ENCODE measurements at regions not wholly inside any gene's neighbourhood (a gene's known extent, or its start where the extent isn't known, plus 50 kb on each side); places are given as distances from the start of the nearest gene placed in this dataset.

DNA sequence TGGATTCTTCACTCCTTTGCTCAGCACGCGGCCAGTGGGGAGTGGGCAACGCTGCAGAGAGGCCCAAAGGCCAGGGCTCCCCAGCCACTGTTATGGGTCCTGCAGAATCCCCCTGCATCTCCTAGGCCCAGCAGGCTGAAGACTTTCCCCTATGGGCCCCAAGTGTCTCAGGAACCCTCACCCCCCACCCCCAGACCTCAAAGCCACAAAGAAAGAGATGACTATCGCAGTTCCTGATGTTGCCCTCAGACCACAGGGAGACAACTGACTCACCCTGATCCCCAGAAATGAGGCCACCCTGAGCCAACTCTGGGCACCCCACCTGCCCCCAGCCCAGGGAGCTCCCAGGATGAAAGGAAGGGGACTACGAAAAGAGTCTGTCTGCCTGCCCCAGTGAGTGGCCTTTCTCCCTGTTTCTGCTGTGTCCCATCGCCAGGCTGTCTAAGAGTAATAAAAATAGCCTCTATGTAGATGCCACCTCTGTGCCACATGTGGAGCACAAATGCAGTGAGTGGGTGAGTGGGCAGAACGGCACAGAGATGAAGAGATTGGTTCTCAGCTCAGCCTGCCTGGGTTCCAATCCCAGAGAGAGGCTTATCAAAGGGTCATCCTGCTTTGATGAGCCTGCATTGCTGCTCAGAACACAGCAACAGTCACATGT is 283.0 kb downstream of the UACA start:
- TF ChIP-seq GATA2 (IDR thresholded peaks at IDR 0.05; ENCODE audit: low read depth, low read length) (no peak), GATA3 (IDR thresholded peaks at IDR 0.05; ENCODE audit: low read depth, low read length) (no peak)

DNA sequence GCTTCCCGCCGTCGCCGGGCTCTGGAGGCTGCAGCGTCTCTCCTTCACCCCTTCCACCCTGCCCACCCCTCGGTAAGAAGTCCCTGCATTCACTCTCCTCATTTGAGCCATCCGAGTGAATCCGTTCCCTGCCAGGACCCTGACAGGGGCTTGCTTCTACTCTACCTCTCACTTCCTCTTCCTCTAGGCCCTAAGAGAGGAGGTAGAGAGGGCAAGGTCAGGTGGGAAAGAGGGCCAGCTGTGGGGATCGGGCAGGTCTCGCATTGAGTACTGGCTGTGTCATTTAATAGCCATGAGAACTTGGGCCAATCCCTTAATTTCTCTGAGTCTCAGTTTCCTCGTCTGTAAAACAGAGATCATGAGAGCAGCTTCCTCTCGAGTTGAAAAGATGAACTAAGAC is 283.6 kb downstream of the UACA start:
- no peak for TF ChIP-seq GATA3 (IDR thresholded peaks at IDR 0.05; ENCODE audit: low read depth, low read length)
- no peak for TF ChIP-seq GATA2 (IDR thresholded peaks at IDR 0.05; ENCODE audit: low read depth, low read length)

DNA sequence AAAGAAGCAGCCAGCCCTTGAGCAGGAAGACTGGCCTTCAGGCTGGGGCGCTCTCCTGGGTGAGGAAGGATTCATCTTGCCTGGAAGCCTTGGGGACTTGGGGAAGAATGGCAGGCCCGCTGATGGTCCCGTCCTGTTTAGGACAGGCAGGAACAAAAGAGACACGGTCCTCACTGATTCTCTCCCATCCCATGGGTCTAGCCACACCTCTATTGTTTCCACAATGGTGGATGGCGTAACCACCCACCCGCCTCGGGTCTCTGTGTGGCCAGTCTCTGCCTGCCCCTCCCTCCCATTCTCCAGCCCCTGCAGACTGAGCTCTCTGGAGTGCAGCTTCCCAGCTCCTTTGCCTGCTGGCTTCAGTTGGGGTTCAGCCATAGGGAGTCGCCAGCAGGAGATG is 284.3 kb downstream of the UACA start:
- TF ChIP-seq GATA3 (IDR thresholded peaks at IDR 0.05; ENCODE audit: low read depth, low read length) (no peak), GATA2 (IDR thresholded peaks at IDR 0.05; ENCODE audit: low read depth, low read length) (no peak)

DNA sequence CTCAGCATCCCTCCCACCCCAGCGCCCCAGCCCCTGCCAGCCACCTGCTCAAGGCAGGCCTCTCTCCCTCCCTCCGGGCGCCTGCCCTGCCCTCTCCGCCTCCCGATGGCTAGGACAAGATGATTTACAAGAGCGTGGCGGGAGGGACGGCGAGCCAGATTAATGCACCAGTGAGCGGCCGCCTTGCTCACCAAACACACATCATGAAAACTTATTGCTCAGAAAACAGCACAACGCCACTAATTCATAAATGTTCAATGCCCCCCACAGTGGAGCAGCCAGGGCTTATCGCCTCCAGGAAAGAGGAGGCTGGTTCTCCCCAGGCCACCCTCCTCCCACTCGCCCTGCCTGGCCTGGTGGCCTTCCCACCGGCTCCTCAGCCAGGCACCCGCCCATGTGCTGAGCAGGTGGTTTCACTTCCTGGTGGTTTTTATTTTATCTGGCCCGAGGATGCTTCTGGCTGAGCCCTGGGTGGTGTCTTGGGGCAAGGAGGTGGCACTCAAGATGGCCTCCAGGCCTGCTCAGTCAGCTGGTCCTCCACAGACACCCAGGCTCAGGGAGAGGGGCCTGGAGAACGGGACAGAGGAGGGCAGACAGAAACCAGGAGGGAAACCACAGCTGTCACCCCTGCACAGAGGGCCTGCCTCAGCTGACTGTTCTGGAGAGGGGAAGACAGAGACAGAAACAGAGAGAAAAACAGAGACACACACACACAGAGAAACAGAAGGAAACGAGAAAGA is 284.9 kb downstream of the UACA start:
- TF ChIP-seq GATA3 (IDR thresholded peaks at IDR 0.05; ENCODE audit: low read depth, low read length) (no peak), GATA2 (IDR thresholded peaks at IDR 0.05; ENCODE audit: low read depth, low read length) (no peak)

DNA sequence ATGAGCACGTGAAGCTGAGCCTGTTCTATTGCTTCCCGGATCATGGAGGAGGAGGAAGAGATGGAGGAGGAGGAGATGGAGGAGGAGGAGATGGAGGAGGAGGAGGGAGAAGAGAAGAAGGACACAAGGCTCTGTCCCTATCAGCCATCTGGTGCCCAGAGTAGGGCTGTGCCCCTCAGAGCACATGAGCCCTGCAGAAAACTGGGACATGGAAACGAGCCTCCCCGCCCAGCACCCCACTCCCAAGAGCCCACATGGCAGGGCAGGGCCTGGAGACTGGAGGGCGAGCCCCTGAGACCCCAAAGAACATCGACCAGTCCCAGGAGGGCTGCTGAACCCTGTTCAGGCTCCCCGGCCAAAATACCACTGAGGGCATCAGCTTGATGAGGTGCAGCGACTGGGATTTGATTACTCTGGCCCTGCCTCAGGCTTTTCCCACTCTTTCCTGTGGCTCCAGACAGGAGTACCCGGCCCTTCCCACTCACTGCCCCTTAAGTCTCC is 285.6 kb downstream of the UACA start:
- TF ChIP-seq GATA3 (IDR thresholded peaks at IDR 0.05; ENCODE audit: low read depth, low read length) (no peak), GATA2 (IDR thresholded peaks at IDR 0.05; ENCODE audit: low read depth, low read length) (no peak)

DNA sequence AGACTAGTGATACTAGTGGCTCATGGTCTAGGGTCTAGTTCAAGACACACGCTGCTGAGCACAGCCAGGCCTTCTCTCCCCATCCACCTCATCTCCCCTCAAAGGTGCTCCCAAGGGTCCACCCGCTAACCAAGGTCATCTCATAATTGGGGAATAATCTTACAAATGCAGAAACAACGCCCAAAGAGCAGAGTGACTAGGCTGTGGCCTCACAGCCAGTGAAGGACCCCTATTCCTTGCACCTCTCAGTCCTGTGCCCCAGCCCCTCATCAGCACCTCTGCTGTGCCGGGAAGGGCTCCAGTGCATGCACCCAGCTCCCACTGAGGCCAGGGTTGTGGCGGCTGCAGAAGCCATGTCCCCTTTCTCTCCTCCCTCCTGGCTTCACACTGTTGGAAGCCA is 286.9 kb downstream of the UACA start:
- no peak for TF ChIP-seq GATA3 (IDR thresholded peaks at IDR 0.05; ENCODE audit: low read depth, low read length)
- TF ChIP-seq GATA2 (IDR thresholded peaks at IDR 0.05; ENCODE audit: low read depth, low read length), result no peak

DNA sequence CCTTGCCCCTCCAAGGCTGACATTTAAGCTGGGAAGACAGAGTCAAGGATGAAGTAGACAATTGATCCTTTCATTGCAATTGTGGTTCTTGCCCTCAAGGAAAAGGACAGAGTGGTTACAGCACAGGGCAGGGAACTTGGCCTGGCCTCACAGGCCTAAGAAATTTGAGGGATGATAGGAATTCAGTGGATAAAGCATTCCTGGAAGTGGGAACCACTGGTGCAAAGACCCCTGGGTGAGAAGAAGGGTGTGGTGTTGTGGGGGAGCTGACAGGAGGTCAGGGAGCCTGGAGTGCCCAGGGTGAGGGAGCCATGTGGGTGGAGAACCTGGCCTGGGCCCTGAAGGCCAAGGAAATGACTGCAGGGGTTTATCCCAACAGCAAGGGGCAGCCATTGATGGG is 287.4 kb downstream of the UACA start:
- TF ChIP-seq GATA2 (IDR thresholded peaks at IDR 0.05; ENCODE audit: low read depth, low read length), result no peak
- TF ChIP-seq GATA3 (IDR thresholded peaks at IDR 0.05; ENCODE audit: low read depth, low read length), result no peak

DNA sequence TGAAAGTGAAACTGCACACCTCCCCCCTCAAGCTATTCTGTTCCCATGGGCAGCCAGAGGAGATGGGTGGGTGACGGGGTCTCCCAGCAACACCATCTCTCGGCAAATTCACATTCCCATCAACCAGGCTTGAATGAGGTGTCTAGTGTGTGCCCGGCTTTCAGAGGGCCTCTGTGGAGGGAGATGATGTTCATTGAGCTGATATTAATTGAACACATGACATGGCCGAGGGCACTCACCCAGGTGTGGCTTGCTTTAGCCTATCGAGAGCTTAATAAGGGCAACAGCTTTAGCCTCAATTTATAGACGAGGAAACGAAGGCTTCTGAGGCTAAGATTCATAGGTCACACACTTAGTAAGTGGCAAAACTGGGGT is 288.0 kb downstream of the UACA start:
- TF ChIP-seq GATA2 (IDR thresholded peaks at IDR 0.05; ENCODE audit: low read depth, low read length), result no peak
- no peak for TF ChIP-seq GATA3 (IDR thresholded peaks at IDR 0.05; ENCODE audit: low read depth, low read length)

DNA sequence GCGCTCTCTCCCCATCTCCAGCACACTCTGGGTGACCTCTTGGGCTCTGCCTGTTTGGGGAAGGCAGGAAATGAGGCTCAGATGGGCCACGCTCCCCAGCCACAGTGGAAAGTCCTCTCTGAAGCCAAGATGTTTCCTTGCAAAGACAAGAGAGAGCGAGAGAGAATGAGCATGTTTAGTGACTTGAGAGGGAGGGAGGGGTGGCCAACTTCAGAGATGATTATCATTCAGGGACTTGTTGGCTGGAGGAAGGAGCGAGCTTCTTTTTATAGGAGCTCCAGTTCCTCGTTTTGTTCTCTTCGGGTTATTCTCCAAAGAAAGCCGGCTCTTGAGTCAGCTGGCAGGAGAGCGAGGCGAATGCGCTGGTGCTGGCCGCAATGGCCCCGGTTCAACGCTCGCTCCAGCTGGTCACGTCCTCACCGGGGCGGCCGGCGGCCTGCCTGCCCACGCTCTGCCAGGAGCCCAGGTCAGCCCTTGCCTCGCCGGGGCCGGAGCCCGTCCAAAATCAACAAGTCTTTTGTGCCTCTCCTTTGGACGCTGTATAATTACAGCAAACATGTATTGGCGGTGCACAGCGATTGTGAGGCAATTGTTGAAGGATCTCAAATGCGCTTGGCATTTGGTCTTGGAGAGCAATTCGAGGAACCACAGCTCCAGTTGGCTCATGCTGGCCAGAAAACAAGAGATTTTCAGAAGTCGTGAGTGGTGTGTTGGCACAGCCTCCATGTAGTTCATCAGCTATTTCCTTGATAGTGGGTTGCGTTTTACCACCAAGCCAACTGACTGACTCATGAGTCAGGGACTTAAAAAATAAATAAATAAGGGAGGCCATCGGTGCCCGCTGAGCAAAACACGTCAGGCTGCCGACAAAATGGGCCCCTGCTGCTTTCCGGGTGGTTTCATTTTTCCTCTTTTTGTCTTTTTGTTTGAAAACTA is 288.6 kb downstream of the UACA start:
- TF ChIP-seq GATA3 (IDR thresholded peaks at IDR 0.05; ENCODE audit: low read depth, low read length) (no peak), GATA2 (IDR thresholded peaks at IDR 0.05; ENCODE audit: low read depth, low read length) (no peak)

DNA sequence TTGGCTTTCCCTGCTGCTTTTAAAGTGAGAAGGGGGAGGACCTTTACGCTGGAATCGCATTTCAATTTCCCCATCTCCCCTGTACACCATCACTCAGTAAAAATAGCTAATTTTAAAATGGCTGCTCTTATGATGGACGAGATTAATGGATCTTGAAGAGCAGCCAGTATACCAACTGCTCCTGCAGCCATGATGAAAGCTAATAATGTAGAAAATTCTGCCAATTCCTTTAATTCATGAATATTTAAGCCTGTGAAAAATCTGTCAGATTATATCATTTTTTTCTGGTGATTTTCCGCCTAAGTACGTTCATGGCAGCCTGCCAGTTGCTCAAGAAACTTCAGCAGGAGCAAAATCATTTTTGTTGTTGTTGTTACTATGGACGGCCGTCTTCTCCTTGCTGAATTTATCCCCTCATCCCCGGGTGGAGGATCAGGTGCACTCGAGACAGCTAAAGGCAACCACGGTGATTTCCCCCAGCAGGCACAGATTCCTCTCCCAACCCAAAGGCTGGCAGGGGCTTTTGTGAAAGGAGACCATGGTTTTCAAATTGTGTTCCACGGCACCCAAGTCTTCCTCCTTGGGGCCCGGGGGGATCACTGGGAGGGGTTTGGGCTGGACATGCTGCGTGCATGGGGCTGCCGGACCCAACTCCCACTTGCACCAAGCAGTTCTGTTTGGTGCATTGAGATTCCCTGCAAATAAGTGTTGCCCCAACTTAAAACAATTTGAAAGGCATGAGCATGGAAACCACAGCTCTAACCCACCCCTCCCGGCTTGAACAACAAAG is 289.6 kb downstream of the UACA start:
- TF ChIP-seq GATA3 (IDR thresholded peaks at IDR 0.05; ENCODE audit: low read depth, low read length) (no peak), GATA2 (IDR thresholded peaks at IDR 0.05; ENCODE audit: low read depth, low read length) (no peak)

DNA sequence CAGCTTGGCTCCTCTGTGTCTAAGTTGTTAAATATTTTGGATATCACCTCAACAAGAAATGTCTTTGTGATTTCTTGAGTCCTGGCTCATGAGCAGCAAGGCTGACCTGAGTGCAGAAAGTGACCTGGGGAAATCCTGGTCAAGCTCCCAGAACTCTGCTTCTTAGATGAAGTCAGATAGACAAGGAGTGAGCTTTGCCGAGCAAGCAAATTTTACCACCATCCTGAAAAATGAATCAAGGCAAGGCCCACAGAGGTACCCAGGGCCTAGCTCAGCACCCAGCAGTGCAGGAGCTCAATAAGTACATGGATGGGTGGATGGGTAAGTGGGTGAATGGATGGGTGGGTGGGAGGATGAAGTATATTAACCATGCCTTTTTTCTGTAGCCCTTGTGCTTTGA is 291.8 kb downstream of the UACA start:
- no peak for TF ChIP-seq GATA2 (IDR thresholded peaks at IDR 0.05; ENCODE audit: low read depth, low read length)
- TF ChIP-seq GATA3 (IDR thresholded peaks at IDR 0.05; ENCODE audit: low read depth, low read length), result no peak

DNA sequence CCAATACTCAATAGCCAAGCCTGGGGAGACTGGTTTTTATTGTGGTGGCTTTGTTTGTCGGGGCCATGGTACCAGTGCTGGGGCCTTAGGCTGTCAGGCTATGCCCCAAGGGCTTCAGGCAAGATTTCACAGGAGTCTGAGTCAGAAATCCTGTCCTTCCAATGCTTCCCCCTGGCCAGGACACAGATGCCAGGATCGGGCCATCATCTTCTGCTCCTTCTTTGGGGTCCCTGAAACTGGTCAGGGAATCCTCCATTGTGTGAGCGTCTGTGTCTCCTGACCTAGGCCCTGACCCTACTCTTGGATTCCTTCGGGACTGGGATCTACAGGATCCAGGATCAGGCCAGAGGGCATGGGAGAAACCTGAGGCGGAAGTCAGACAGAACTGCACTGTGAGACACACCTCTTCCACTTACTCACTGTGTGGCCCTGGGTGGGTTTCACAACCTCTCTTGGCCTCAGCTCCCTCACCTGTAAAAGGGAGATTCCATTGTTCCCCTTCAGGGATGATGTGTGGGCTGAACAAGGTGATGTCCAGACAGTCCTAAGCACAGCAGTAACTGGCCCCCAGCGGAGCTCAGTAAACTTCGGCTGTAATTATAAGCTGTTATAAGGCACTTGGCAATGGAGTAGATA is 292.7 kb downstream of the UACA start:
- TF ChIP-seq GATA2 (IDR thresholded peaks at IDR 0.05; ENCODE audit: low read depth, low read length), result no peak
- TF ChIP-seq GATA3 (IDR thresholded peaks at IDR 0.05; ENCODE audit: low read depth, low read length), result no peak
